HEK293T (cell line): ENCODE measurements at regions not wholly inside any gene's neighbourhood (a gene's known extent, or its start where the extent isn't known, plus 50 kb on each side); places are given as distances from the start of the nearest gene placed in this dataset.

ENCODE experiments used
- BHLHE40 ChIP-seq: fragments of 450-650 bp; IDR thresholded peaks from 2 replicates; pipeline ENCODE4 v1.6.1; 2016; ENCODE audit warnings: mild to moderate bottlenecking, moderate library complexity, borderline replicate concordance
- HDGF ChIP-seq: fragments of 450-650 bp; IDR thresholded peaks from 2 replicates; pipeline ENCODE4 v1.6.1; 2017; ENCODE audit warnings: antibody characterized with exemption, borderline replicate concordance
- NFRKB ChIP-seq: fragments of 450-650 bp; IDR thresholded peaks from 2 replicates; pipeline ENCODE4 v1.6.1; 2016; ENCODE audit warnings: mild to moderate bottlenecking, moderate library complexity
- SP1 ChIP-seq: fragments of 450-650 bp; IDR thresholded peaks from 2 replicates; pipeline ENCODE4 v1.6.1; 2017
- SUZ12 ChIP-seq: fragments of 450-650 bp; IDR thresholded peaks from 2 replicates; pipeline ENCODE4 v1.6.1; 2016; ENCODE audit warnings: mild to moderate bottlenecking

DNA sequence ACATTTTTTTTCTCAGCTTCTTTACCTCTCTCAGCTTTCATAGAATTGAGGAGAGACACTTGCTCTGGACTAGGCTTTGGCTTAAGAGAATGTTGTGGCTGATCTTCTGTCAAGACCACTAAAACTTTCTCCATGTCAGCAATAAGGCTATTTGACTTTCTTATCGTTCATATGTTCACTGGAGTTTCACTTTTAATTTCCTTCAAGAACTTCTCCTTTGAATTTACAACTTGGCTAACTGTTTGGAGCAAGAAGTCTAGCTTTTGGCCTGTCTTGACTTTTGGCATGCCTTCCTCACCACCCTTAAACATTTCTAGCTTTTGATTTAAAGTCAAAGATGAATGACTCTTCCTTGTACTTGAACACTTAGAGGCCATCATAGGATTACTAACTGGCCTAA is 104.4 kb upstream of the SLC39A10 start:
- TF ChIP-seq SUZ12 (no peak), BHLHE40 (no peak), SP1 (no peak), HDGF (no peak), NFRKB (no peak)
